K562 (cell line): ENCODE measurements at regions not wholly inside any gene's neighbourhood (a gene's known extent, or its start where the extent isn't known, plus 50 kb on each side); places are given as distances from the start of the nearest gene placed in this dataset.

Experiments used
- ATAC-seq: fragments of 200-7000 bp; cut with Tn5 transposase; 3 replicates; pipeline ENCODE4 v1.9.1; 2020; ENCODE audit warnings: moderate library complexity
- BruUV-seq: library from RNA; stranded (reverse); fragments of 400-500 nt; replicated peaks from 2 replicates; lab custom pipeline; 2021; lab: Mats Ljungman, UMichigan
- CTCF ChIA-PET: fragments of 300-600 bp; formaldehyde crosslinking; extraction: SDS; loops from one replicate; lab custom pipeline; 2021; ENCODE audit warnings: low intra/inter-chr PET ratio; lab: Yijun Ruan, JAX
- POLR2A ChIA-PET: fragments of 300-600, 350-650 bp; sonication (Branson Sonifier 250); formaldehyde crosslinking; extraction: SDS; loops from one replicate; lab custom pipeline; 2021; ENCODE audit warnings: antibody characterized with exemption, inconsistent platforms; lab: Yijun Ruan, JAX
- DNase-seq, 4 experiments: peaks; one replicate each; pipeline versions ENCODE4 v3.0.0 to v3.0.0-alpha.2; 2011 to 2018; ENCODE audit warnings: low spot score in 3 of 4, mixed read lengths in 3 of 4; ENCODE audit errors: extremely low read depth in 1 of 4
- FAIRE-seq: peaks from 2 replicates; lab custom pipeline; 2011; peaks lifted over from hg19 to GRCh38; lab: Jason Lieb, UNC
- H2AFZ ChIP-seq: 2 replicates; pipeline ENCODE4 v1.6.0; 2011; ENCODE audit warnings: low read depth, low read length, control low read depth, inconsistent platforms
- H3K27ac ChIP-seq: fragments of 200-600 bp; 3 replicates; pipeline ENCODE4 v1.8.0; 2011; ENCODE audit warnings: low read depth, mild to moderate bottlenecking, control low read depth, inconsistent platforms, low read length, moderate library complexity, mixed read lengths; ENCODE audit errors: extremely low read depth
- H3K27me3 ChIP-seq, 2 experiments: fragments of 300-600 bp in 1 of 2; 2 replicates in 1 of 2; 3 replicates in 1 of 2; pipeline versions ENCODE4 v1.6.0 to v1.8.0; 2011; ENCODE audit warnings: inconsistent platforms in 2 of 2, low read length in 2 of 2, mild to moderate bottlenecking in 1 of 2, mixed read lengths in 1 of 2, moderate library complexity in 1 of 2; ENCODE audit not compliant: control insufficient read depth in 2 of 2, insufficient read depth in 2 of 2
- H3K36me3 ChIP-seq: fragments of 300-600 bp; 3 replicates; pipeline ENCODE4 v1.8.0; 2011; ENCODE audit warnings: mild to moderate bottlenecking, low read length, inconsistent platforms; ENCODE audit not compliant: control insufficient read depth, insufficient read depth
- H3K4me1 ChIP-seq, 2 experiments: fragments of 200-600 bp in 1 of 2; replicated peaks in 1 of 2; 2 replicates in 1 of 2; 3 replicates in 1 of 2; pipeline versions ENCODE4 v1.5.1 to v1.8.0; 2011; ENCODE audit warnings: inconsistent platforms in 2 of 2, low read length in 2 of 2, mild to moderate bottlenecking in 1 of 2, mixed read lengths in 1 of 2, moderate library complexity in 1 of 2; ENCODE audit not compliant: control insufficient read depth in 2 of 2, insufficient read depth in 2 of 2
- H3K4me2 ChIP-seq: 2 replicates; pipeline ENCODE4 v1.6.1; 2011; ENCODE audit warnings: low read length, control low read depth, inconsistent platforms, mixed read lengths; ENCODE audit not compliant: insufficient read depth
- H3K4me3 ChIP-seq: fragments of 200-600 bp; sonication (generic), shearing (Covaris generic); 2 replicates; pipeline ENCODE4 v1.5.1; 2016; ENCODE audit warnings: control low read depth, inconsistent platforms
- H3K79me2 ChIP-seq: fragments of 200-600 bp; 3 replicates; pipeline ENCODE4 v1.8.0; 2011; ENCODE audit warnings: low read length, inconsistent platforms; ENCODE audit not compliant: control insufficient read depth, insufficient read depth
- H3K9ac ChIP-seq, 2 experiments: 2 replicates each; pipeline versions ENCODE4 v1.6.0 to v1.6.1; 2011; ENCODE audit warnings: low read depth in 2 of 2, low read length in 2 of 2, control low read depth in 1 of 2, inconsistent platforms in 1 of 2, mild to moderate bottlenecking in 1 of 2, mixed read lengths in 1 of 2; ENCODE audit not compliant: insufficient read depth in 1 of 2
- H3K9me1 ChIP-seq: one replicate; pipeline ENCODE4 v1.6.0; 2011; ENCODE audit warnings: inconsistent platforms, mild to moderate bottlenecking, low read length, moderate library complexity; ENCODE audit not compliant: control insufficient read depth, insufficient read depth
- H3K9me3 ChIP-seq: replicated peaks from 2 replicates; pipeline ENCODE4 v1.5.1; 2011; ENCODE audit warnings: low read depth, low read length, inconsistent platforms; ENCODE audit not compliant: control insufficient read depth, insufficient read depth
- H4K20me1 ChIP-seq: replicated peaks from 2 replicates; pipeline ENCODE4 v1.6.1; 2011; ENCODE audit warnings: low read length, inconsistent platforms, mixed read lengths; ENCODE audit not compliant: control insufficient read depth, insufficient read depth
- ARID1B ChIP-seq: fragments of 450-650 bp; IDR thresholded peaks from 2 replicates; pipeline ENCODE4 v1.6.1; 2016; ENCODE audit warnings: antibody characterized with exemption, mild to moderate bottlenecking, inconsistent platforms
- MCM2 ChIP-seq: fragments of 450-650 bp; IDR thresholded peaks from 2 replicates; pipeline ENCODE4 v1.6.1; 2017; ENCODE audit warnings: low read depth, mild to moderate bottlenecking
- PHB2 ChIP-seq: fragments of 450-650 bp; IDR thresholded peaks from 2 replicates; pipeline ENCODE4 v1.6.1; 2017; ENCODE audit warnings: low read depth
- PML ChIP-seq: IDR thresholded peaks from 2 replicates; pipeline ENCODE4 v1.6.1; 2012; ENCODE audit warnings: low read length, inconsistent platforms
- SMC3 ChIP-seq: conservative IDR thresholded peaks from 2 replicates; pipeline ENCODE4 v1.6.1; 2011; ENCODE audit warnings: low read depth, low read length, improper control_type of control experiment; ENCODE audit not compliant: insufficient read depth
- TAF7 ChIP-seq: fragments of 450-650 bp; IDR thresholded peaks from 2 replicates; pipeline ENCODE4 v1.6.1; 2016; ENCODE audit warnings: missing genetic modification characterization, missing compliant biosample characterization
- ZNF140 ChIP-seq: fragments of 250-450 bp; sonication (Bioruptor Pico); IDR thresholded peaks from 2 replicates; pipeline ENCODE4 v1.8.0; 2021; ENCODE audit warnings: moderate library complexity, mild to moderate bottlenecking, inconsistent platforms
- WGBS: fragments of 100-300 bp; shearing (Covaris generic); methylation state at CpG from one replicate; pipeline ENCODE4 v1.1.6; 2016; ENCODE audit warnings: low coverage, mixed read lengths; ENCODE audit not compliant: insufficient coverage; ENCODE audit errors: missing lambda C conversion rate; 5-methylcytosine and 5-hydroxymethylcytosine counted together
- in situ Hi-C: fragments of 300-500 bp; cut with MboI; formaldehyde crosslinking; loops from 4 replicates; pipeline ENCODE4 v1.15.0; 2018; ENCODE audit warnings: inconsistent platforms, mixed read lengths
- intact Hi-C: fragments of 100-400 bp; cut with micrococcal nuclease; formaldehyde crosslinking; loops from 2 replicates; pipeline ENCODE4 v1.14.2; 2022

- ChIA-PET POLR2A (interaction anchor here (0.7 kb wide), 1 partner anchor 699 kb away, joined by 3 read pairs; no protein-coding TSS in a partner anchor), CTCF (no interaction called here)
- no TSS peak for BruUV-seq
- Histone ChIP-seq H2AFZ (no peak overlapping the region), H3K9me1 (no peaks in the 10 kb centered on the region), H3K79me2 (no peaks in the 10 kb centered on the region), H3K4me2 (no peak overlapping the region), H3K9me3 (no peaks in the 10 kb centered on the region), H4K20me1 (no peaks in the 10 kb centered on the region), H3K27ac (no peak overlapping the region), H3K9ac (no peak overlapping the region), H3K27me3 (no peaks in the 10 kb centered on the region), H3K4me1 (no peaks in the 10 kb centered on the region), H3K36me3 (no peaks in the 10 kb centered on the region), H3K4me3 (no peak overlapping the region)
- TF ChIP-seq ARID1B = no peak
- no peak for TF ChIP-seq PML
- no peak for TF ChIP-seq PHB2
- no peak for TF ChIP-seq MCM2
- no peak for TF ChIP-seq TAF7 (tag)
- no peak for TF ChIP-seq SMC3
- no peak for TF ChIP-seq ZNF140 (CRISPR knock-in tag)
- DNase-seq (no peak), ATAC-seq (no peak), FAIRE-seq (no peak)
- intact Hi-C loops = no loop called here
- 1% methylated on average over 19 of the region's 19 CpGs for WGBS
- in situ Hi-C loops = no loop called here
Observed at GRCh38 chr1:5238351-5239130, 584.1 kb downstream of the AJAP1 start.
